Ovary (tissue), 7 donors: ENCODE measurements at regions not wholly inside any gene's neighbourhood (a gene's known extent, or its start where the extent isn't known, plus 50 kb on each side); places are given as distances from the start of the nearest gene placed in this dataset.

Experiments
- DNase-seq, 5 donors: peaks; one replicate each; pipeline ENCODE4 v3.0.0-alpha.2; 2019 to 2020
- H3K27ac ChIP-seq, 2 donors: fragments of 200-600 bp; one replicate each; pipeline versions ENCODE4 v1.5.1 to v1.8.0; 2019 to 2022
- H3K27me3 ChIP-seq: fragments of 200-600 bp; one replicate; pipeline ENCODE4 v1.8.0; 2022
- H3K36me3 ChIP-seq: fragments of 200-600 bp; sonication (generic); one replicate; pipeline ENCODE4 v1.5.1; 2019
- H3K4me1 ChIP-seq: one replicate; pipeline ENCODE4 v1.8.1; 2013; ENCODE audit warnings: mild to moderate bottlenecking, moderate library complexity; ENCODE audit not compliant: insufficient read depth
- H3K4me3 ChIP-seq: fragments of 200-600 bp; sonication (generic); one replicate; pipeline ENCODE4 v1.5.1; 2017
- H3K9me3 ChIP-seq, 2 donors: fragments of 200-600 bp in 1 of 2; sonication (generic) in 1 of 2; one replicate each; pipeline versions ENCODE4 v1.5.1 to v1.8.1; 2013 to 2019; ENCODE audit warnings: mild to moderate bottlenecking in 1 of 2, moderate library complexity in 1 of 2
- CTCF ChIP-seq, 3 donors: fragments of 450-650 bp in 2 of 3; fragments of 200-600 bp in 1 of 3; IDR thresholded peaks; one replicate each; pipeline versions ENCODE4 v1.5.1 to v1.8.0; 2016 to 2022; ENCODE audit warnings: antibody characterized with exemption in 3 of 3, mild to moderate bottlenecking in 1 of 3
- EP300 ChIP-seq: sonication (generic); formaldehyde crosslinking; IDR thresholded peaks from one replicate; pipeline ENCODE4 v1.6.1; 2017; ENCODE audit warnings: antibody characterized with exemption
- POLR2A ChIP-seq: fragments of 450-650 bp; IDR thresholded peaks from one replicate; pipeline ENCODE4 v1.6.1; 2017; ENCODE audit warnings: antibody characterized with exemption, mild to moderate bottlenecking, moderate library complexity
- WGBS, 3 donors: extraction: QIAGEN DNeasy Blood & Tissue Kit in 1 of 3; methylation state at CpG; one replicate each; pipeline versions ENCODE4 v1.1.5 to v1.1.7; 2013 to 2017; 5-methylcytosine and 5-hydroxymethylcytosine counted together
- intact Hi-C, 4 donors: fragments of 100-400 bp; cut with DNase I; formaldehyde crosslinking; loops; one replicate each; pipeline versions ENCODE4 v1.11.0 to v1.15.1; 2022 to 2023
- donor health status: DM: no; HTN: no; CAD: no; lungs with moderate emphysema.
- donor health status: DM: no; HTN: no; CAD: no.
- donor health status: Bipolar disorder and iron deficiency.
- donor health status: DM: no; HTN: no; CAD: no.
- donor health status: DM: yes; HTN: yes; CAD: no.

GRCh38 chr15:37731146-37731746 is 203.2 kb upstream of the TMCO5A start:
- no peaks in the 10 kb centered on the region for H3K4me1 ChIP-seq
- WGBS, 3 donors = 63 to 75% (median 67%) methylated on average over 5 of the region's 5 CpGs
- H3K27me3 ChIP-seq = no peaks in the 10 kb centered on the region
- H3K9me3 ChIP-seq = no peaks in the 10 kb centered on the region
- DNase-seq = no peak
- TF ChIP-seq POLR2A (no peak), CTCF (IDR thresholded peaks at IDR 0.05) (no peak), EP300 (no peak)
- intact Hi-C loops = no loop called here
- no peak overlapping the region for H3K27ac ChIP-seq
- H3K36me3 ChIP-seq = no peaks in the 10 kb centered on the region
- no peak overlapping the region for H3K4me3 ChIP-seq

GRCh38 chr15:37733628-37734027 is 200.8 kb upstream of the TMCO5A start:
- Histone ChIP-seq H3K4me1 (no peaks in the 10 kb centered on the region), H3K4me3 (no peak overlapping the region), H3K9me3 (no peaks in the 10 kb centered on the region), H3K27ac (no peak overlapping the region), H3K27me3 (no peaks in the 10 kb centered on the region), H3K36me3 (no peaks in the 10 kb centered on the region)
- no peak for DNase-seq
- intact Hi-C loops = no loop called here
- 89 to 94% (median 93%) methylated on average over 5 of the region's 5 CpGs for WGBS, 3 donors
- TF ChIP-seq EP300 (no peak), CTCF (IDR thresholded peaks at IDR 0.05) (no peak), POLR2A (no peak)

GRCh38 chr15:37740623-37741141 is 193.8 kb upstream of the TMCO5A start:
- Histone ChIP-seq H3K27me3 (no peaks in the 10 kb centered on the region), H3K27ac (no peak overlapping the region), H3K4me1 (no peaks in the 10 kb centered on the region), H3K36me3 (no peaks in the 10 kb centered on the region), H3K4me3 (no peak overlapping the region), H3K9me3 (no peaks in the 10 kb centered on the region)
- intact Hi-C loops = no loop called here
- 67 to 76% (median 72%) methylated on average over 4 of the region's 4 CpGs for WGBS, 3 donors
- DNase-seq = no peak
- no peak for TF ChIP-seq CTCF (IDR thresholded peaks at IDR 0.05)
- no peak for TF ChIP-seq EP300
- no peak for TF ChIP-seq POLR2A

- H3K27ac ChIP-seq = no peak overlapping the region
- H3K36me3 ChIP-seq = no peaks in the 10 kb centered on the region
- 78 to 88% (median 85%) methylated on average over 3 of the region's 3 CpGs for WGBS, 3 donors
- no peaks in the 10 kb centered on the region for H3K4me1 ChIP-seq
- no peak for TF ChIP-seq EP300
- TF ChIP-seq POLR2A = no peak
- TF ChIP-seq CTCF (IDR thresholded peaks at IDR 0.05) = no peak
- H3K9me3 ChIP-seq = no peaks in the 10 kb centered on the region
- intact Hi-C loops = no loop called here
- no peak overlapping the region for H3K4me3 ChIP-seq
- DNase-seq = no peak
- H3K27me3 ChIP-seq = no peaks in the 10 kb centered on the region
Measured at GRCh38 chr15:37743826-37744225, 190.6 kb upstream of the TMCO5A start.
